HepG2 (cell line): ENCODE measurements at regions not wholly inside any gene's neighbourhood (a gene's known extent, or its start where the extent isn't known, plus 50 kb on each side); places are given as distances from the start of the nearest gene placed in this dataset.

Experiments used
- ATAD3A ChIP-seq: sonication (generic); formaldehyde crosslinking; IDR thresholded peaks from 2 replicates; pipeline ENCODE4 v1.4.0; 2020; ENCODE audit warnings: missing genetic modification reagents
- HNF4G ChIP-seq, 2 experiments: sonication (generic) in 1 of 2; formaldehyde crosslinking in 1 of 2; IDR thresholded peaks; 2 replicates each; pipeline versions ENCODE4 v1.4.0 to v1.6.1; 2011 to 2020; ENCODE audit warnings: borderline replicate concordance in 2 of 2, low read depth in 2 of 2, mild to moderate bottlenecking in 2 of 2, low read length in 1 of 2, missing genetic modification reagents in 1 of 2, moderate library complexity in 1 of 2
- STAT5B ChIP-seq: sonication (generic); formaldehyde crosslinking; IDR thresholded peaks from 2 replicates; pipeline ENCODE4 v1.4.0; 2020; ENCODE audit warnings: missing genetic modification reagents
- TGIF2 ChIP-seq: IDR thresholded peaks from 2 replicates; pipeline ENCODE4 v1.6.1; 2016; ENCODE audit warnings: control low read depth, missing compliant biosample characterization
- ZNF17 ChIP-seq: sonication (generic); formaldehyde crosslinking; IDR thresholded peaks from 2 replicates; pipeline ENCODE4 v1.5.0; 2020; ENCODE audit warnings: mild to moderate bottlenecking, missing genetic modification reagents
- ZNF34 ChIP-seq: sonication (generic); formaldehyde crosslinking; IDR thresholded peaks from 2 replicates; pipeline ENCODE4 v1.4.0; 2020; ENCODE audit warnings: mild to moderate bottlenecking, missing genetic modification reagents, borderline replicate concordance
- ZNF776 ChIP-seq: sonication (generic); formaldehyde crosslinking; IDR thresholded peaks from 2 replicates; pipeline ENCODE4 v1.4.0; 2020; ENCODE audit warnings: mild to moderate bottlenecking, missing genetic modification reagents
- ZNF790 ChIP-seq: sonication (generic); formaldehyde crosslinking; IDR thresholded peaks from 2 replicates; pipeline ENCODE4 v1.8.0; 2022; ENCODE audit warnings: missing genetic modification reagents, mild to moderate bottlenecking, borderline replicate concordance
- TF ChIP-seq, protein P1 (sequence below): sonication (generic); formaldehyde crosslinking; IDR thresholded peaks from 2 replicates; pipeline ENCODE4 v1.4.0; 2020; ENCODE audit warnings: missing genetic modification reagents
- TF ChIP-seq, protein P2 (sequence below): sonication (generic); formaldehyde crosslinking; IDR thresholded peaks from 2 replicates; pipeline ENCODE4 v1.5.1; 2020; ENCODE audit warnings: missing genetic modification reagents, mild to moderate bottlenecking, borderline replicate concordance
- TF ChIP-seq, protein P3 (sequence below): sonication (generic); IDR thresholded peaks from 2 replicates; pipeline ENCODE4 v1.6.1; 2016; ENCODE audit warnings: low read depth, borderline replicate concordance
- TF ChIP-seq, protein P4 (sequence below): sonication (generic); formaldehyde crosslinking; IDR thresholded peaks from 2 replicates; pipeline ENCODE4; 2020; ENCODE audit warnings: missing genetic modification reagents, mild to moderate bottlenecking, borderline replicate concordance
- TF ChIP-seq, protein P5 (sequence below): sonication (generic); formaldehyde crosslinking; IDR thresholded peaks from 2 replicates; pipeline ENCODE4 v1.5.1; 2020; ENCODE audit warnings: mild to moderate bottlenecking, missing genetic modification reagents, borderline replicate concordance

DNA sequence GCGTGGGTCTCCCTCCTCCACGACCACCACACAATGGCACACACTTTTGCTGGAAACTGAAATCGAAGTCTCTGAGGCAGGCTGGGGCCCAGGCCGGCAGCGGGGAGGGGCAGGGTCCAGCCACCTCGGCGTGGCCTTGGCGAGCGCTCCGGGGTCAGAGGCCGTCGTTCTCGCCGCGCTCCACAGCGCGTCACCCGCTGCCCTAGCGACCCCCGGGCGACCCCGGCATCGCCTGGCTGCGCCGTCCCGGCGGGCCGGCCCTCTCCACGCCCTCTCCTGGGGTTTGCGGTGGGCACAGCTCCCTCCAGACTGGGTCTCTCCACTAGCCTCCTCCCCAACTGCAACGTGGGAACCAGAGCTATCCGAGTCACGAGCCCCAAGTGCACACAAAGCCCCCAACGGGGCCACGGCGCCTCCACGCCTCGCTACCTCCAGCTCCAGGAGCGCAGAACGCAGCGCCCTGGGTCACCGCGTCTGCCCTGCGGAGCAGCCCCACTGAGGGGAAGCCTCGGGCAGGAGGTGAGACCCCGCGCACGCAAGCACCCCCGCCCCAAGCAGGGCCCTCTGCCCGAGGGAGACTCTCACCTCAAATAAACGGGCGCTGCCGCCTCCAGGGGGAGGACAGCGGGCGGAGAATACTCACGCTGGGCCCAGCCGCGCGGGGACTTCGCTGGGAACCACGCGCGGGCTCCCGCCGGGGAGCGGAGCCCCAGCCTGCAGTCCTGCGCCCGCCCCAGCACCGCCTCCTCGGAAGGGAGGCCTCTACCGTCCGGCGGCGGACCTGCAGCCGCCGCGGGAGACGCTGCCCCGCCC, 134.0 kb upstream of the BARHL2 start (continued):
- TF ChIP-seq, protein P1, sequence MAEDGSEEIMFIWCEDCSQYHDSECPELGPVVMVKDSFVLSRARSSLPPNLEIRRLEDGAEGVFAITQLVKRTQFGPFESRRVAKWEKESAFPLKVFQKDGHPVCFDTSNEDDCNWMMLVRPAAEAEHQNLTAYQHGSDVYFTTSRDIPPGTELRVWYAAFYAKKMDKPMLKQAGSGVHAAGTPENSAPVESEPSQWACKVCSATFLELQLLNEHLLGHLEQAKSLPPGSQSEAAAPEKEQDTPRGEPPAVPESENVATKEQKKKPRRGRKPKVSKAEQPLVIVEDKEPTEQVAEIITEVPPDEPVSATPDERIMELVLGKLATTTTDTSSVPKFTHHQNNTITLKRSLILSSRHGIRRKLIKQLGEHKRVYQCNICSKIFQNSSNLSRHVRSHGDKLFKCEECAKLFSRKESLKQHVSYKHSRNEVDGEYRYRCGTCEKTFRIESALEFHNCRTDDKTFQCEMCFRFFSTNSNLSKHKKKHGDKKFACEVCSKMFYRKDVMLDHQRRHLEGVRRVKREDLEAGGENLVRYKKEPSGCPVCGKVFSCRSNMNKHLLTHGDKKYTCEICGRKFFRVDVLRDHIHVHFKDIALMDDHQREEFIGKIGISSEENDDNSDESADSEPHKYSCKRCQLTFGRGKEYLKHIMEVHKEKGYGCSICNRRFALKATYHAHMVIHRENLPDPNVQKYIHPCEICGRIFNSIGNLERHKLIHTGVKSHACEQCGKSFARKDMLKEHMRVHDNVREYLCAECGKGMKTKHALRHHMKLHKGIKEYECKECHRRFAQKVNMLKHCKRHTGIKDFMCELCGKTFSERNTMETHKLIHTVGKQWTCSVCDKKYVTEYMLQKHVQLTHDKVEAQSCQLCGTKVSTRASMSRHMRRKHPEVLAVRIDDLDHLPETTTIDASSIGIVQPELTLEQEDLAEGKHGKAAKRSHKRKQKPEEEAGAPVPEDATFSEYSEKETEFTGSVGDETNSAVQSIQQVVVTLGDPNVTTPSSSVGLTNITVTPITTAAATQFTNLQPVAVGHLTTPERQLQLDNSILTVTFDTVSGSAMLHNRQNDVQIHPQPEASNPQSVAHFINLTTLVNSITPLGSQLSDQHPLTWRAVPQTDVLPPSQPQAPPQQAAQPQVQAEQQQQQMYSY (CRISPR knock-in tag), result no peak
- TF ChIP-seq STAT5B (CRISPR knock-in tag) (no peak), ZNF34 (CRISPR knock-in tag) (no peak), ZNF790 (0 out of 2 replicates have a peak, but pooled peaks have one; percentile 71), HNF4G (IDR thresholded peaks at IDR 0.05; ENCODE audit: borderline replicate concordance, low read depth, low read length) (peak; percentile 26; the same call in 1 of the 2 replicates), HNF4G (CRISPR knock-in tag; IDR thresholded peaks at IDR 0.05; ENCODE audit: borderline replicate concordance, low read depth) (no peak; the same call in 1 of the 2 replicates), TGIF2 (CRISPR knock-in tag) (no peak; the same call in 1 of the 2 replicates), ATAD3A (no peak), ZNF776 (CRISPR knock-in tag) (peak; percentile 18; the same call in 1 of the 2 replicates), ZNF17 (CRISPR knock-in tag) (no peak)
- TF ChIP-seq, protein P2, sequence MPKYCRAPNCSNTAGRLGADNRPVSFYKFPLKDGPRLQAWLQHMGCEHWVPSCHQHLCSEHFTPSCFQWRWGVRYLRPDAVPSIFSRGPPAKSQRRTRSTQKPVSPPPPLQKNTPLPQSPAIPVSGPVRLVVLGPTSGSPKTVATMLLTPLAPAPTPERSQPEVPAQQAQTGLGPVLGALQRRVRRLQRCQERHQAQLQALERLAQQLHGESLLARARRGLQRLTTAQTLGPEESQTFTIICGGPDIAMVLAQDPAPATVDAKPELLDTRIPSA (CRISPR knock-in tag), result 0 out of 2 replicates have a peak, but pooled peaks have one; percentile 28
- TF ChIP-seq, protein P3, sequence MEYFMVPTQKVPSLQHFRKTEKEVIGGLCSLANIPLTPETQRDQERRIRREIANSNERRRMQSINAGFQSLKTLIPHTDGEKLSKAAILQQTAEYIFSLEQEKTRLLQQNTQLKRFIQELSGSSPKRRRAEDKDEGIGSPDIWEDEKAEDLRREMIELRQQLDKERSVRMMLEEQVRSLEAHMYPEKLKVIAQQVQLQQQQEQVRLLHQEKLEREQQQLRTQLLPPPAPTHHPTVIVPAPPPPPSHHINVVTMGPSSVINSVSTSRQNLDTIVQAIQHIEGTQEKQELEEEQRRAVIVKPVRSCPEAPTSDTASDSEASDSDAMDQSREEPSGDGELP, result no peak
- TF ChIP-seq, protein P4, sequence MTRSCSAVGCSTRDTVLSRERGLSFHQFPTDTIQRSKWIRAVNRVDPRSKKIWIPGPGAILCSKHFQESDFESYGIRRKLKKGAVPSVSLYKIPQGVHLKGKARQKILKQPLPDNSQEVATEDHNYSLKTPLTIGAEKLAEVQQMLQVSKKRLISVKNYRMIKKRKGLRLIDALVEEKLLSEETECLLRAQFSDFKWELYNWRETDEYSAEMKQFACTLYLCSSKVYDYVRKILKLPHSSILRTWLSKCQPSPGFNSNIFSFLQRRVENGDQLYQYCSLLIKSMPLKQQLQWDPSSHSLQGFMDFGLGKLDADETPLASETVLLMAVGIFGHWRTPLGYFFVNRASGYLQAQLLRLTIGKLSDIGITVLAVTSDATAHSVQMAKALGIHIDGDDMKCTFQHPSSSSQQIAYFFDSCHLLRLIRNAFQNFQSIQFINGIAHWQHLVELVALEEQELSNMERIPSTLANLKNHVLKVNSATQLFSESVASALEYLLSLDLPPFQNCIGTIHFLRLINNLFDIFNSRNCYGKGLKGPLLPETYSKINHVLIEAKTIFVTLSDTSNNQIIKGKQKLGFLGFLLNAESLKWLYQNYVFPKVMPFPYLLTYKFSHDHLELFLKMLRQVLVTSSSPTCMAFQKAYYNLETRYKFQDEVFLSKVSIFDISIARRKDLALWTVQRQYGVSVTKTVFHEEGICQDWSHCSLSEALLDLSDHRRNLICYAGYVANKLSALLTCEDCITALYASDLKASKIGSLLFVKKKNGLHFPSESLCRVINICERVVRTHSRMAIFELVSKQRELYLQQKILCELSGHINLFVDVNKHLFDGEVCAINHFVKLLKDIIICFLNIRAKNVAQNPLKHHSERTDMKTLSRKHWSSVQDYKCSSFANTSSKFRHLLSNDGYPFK (CRISPR knock-in tag), result no peak
- TF ChIP-seq, protein P5, sequence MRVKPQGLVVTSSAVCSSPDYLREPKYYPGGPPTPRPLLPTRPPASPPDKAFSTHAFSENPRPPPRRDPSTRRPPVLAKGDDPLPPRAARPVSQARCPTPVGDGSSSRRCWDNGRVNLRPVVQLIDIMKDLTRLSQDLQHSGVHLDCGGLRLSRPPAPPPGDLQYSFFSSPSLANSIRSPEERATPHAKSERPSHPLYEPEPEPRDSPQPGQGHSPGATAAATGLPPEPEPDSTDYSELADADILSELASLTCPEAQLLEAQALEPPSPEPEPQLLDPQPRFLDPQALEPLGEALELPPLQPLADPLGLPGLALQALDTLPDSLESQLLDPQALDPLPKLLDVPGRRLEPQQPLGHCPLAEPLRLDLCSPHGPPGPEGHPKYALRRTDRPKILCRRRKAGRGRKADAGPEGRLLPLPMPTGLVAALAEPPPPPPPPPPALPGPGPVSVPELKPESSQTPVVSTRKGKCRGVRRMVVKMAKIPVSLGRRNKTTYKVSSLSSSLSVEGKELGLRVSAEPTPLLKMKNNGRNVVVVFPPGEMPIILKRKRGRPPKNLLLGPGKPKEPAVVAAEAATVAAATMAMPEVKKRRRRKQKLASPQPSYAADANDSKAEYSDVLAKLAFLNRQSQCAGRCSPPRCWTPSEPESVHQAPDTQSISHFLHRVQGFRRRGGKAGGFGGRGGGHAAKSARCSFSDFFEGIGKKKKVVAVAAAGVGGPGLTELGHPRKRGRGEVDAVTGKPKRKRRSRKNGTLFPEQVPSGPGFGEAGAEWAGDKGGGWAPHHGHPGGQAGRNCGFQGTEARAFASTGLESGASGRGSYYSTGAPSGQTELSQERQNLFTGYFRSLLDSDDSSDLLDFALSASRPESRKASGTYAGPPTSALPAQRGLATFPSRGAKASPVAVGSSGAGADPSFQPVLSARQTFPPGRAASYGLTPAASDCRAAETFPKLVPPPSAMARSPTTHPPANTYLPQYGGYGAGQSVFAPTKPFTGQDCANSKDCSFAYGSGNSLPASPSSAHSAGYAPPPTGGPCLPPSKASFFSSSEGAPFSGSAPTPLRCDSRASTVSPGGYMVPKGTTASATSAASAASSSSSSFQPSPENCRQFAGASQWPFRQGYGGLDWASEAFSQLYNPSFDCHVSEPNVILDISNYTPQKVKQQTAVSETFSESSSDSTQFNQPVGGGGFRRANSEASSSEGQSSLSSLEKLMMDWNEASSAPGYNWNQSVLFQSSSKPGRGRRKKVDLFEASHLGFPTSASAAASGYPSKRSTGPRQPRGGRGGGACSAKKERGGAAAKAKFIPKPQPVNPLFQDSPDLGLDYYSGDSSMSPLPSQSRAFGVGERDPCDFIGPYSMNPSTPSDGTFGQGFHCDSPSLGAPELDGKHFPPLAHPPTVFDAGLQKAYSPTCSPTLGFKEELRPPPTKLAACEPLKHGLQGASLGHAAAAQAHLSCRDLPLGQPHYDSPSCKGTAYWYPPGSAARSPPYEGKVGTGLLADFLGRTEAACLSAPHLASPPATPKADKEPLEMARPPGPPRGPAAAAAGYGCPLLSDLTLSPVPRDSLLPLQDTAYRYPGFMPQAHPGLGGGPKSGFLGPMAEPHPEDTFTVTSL (CRISPR knock-in tag), result no peak; the same call in 1 of the 2 replicates
